Peyer's patch (tissue), 4 donors: ENCODE measurements at regions not wholly inside any gene's neighbourhood (a gene's known extent, or its start where the extent isn't known, plus 50 kb on each side); places are given as distances from the start of the nearest gene placed in this dataset.

Source experiments
- CTCF ChIP-seq, 6 experiments: fragments of 450-650 bp in 4 of 6; fragments of 200-600 bp in 2 of 6; sonication (generic) in 1 of 6; IDR thresholded peaks; one replicate each; pipeline ENCODE4 v1.5.1; 2017 to 2019; ENCODE audit warnings: antibody characterized with exemption in 6 of 6, mild to moderate bottlenecking in 3 of 6, moderate library complexity in 1 of 6
- POLR2A ChIP-seq, 2 donors: fragments of 450-650 bp; IDR thresholded peaks; one replicate each; pipeline ENCODE4 v1.5.1; 2017; ENCODE audit warnings: antibody characterized with exemption in 2 of 2, mild to moderate bottlenecking in 2 of 2, moderate library complexity in 2 of 2

- TF ChIP-seq CTCF (IDR thresholded peaks at IDR 0.05) (no peak), POLR2A (IDR thresholded peaks at IDR 0.05) (no peak)
Observed at GRCh38 chr15:31268911-31269784, 57.5 kb upstream of the KLF13 start.
